GM12878 (cell line): ENCODE measurements at regions not wholly inside any gene's neighbourhood (a gene's known extent, or its start where the extent isn't known, plus 50 kb on each side); places are given as distances from the start of the nearest gene placed in this dataset.

Experiments
- CHD2 ChIP-seq: IDR thresholded peaks from 2 replicates; pipeline ENCODE4 v1.6.1; 2011; ENCODE audit warnings: low read depth, low read length, improper control_type of control experiment, borderline replicate concordance
- CTCF ChIP-seq, 3 experiments: IDR thresholded peaks in 2 of 3; conservative IDR thresholded peaks in 1 of 3; 2 replicates each; pipeline ENCODE4 v1.5.1; 2011; ENCODE audit warnings: low read depth in 3 of 3, low read length in 3 of 3, mild to moderate bottlenecking in 3 of 3, control low read depth in 2 of 3, moderate library complexity in 2 of 3, inconsistent platforms in 1 of 3, mixed read lengths in 1 of 3; ENCODE audit not compliant: control insufficient read depth in 2 of 3, insufficient read depth in 1 of 3; ENCODE audit errors: extremely low read depth in 1 of 3
- DPF2 ChIP-seq: fragments of 450-650 bp; IDR thresholded peaks from 2 replicates; pipeline ENCODE4 v1.6.1; 2017; ENCODE audit warnings: mild to moderate bottlenecking
- EZH2 ChIP-seq: IDR thresholded peaks from 2 replicates; pipeline ENCODE4 v1.6.1; 2012; ENCODE audit warnings: low read depth, mild to moderate bottlenecking, control low read depth, inconsistent platforms, low read length, borderline replicate concordance; ENCODE audit not compliant: control insufficient read depth
- JUNB ChIP-seq: IDR thresholded peaks from 2 replicates; pipeline ENCODE4 v1.6.1; 2016; ENCODE audit warnings: antibody characterized with exemption, mild to moderate bottlenecking
- MXI1 ChIP-seq: fragments of 150-350 bp; IDR thresholded peaks from 2 replicates; pipeline ENCODE4 v1.6.1; 2011; ENCODE audit warnings: low read depth, mild to moderate bottlenecking, inconsistent platforms, low read length, improper control_type of control experiment
- RAD21 ChIP-seq: IDR thresholded peaks from 2 replicates; pipeline ENCODE4 v1.6.1; 2011; ENCODE audit warnings: mild to moderate bottlenecking, low read depth, low read length, moderate library complexity; ENCODE audit not compliant: insufficient read depth
- TAF1 ChIP-seq: IDR thresholded peaks from 2 replicates; pipeline ENCODE4 v1.6.1; 2011; ENCODE audit warnings: mild to moderate bottlenecking, low read depth, low read length, borderline replicate concordance
- TCF12 ChIP-seq: IDR thresholded peaks from 2 replicates; pipeline ENCODE4 v1.6.1; 2011; ENCODE audit warnings: low read depth, mild to moderate bottlenecking, low read length
- USF1 ChIP-seq: IDR thresholded peaks from 2 replicates; pipeline ENCODE4 v1.6.1; 2011; ENCODE audit warnings: borderline replicate concordance, low read depth, mild to moderate bottlenecking, moderate library complexity, mixed read lengths, low read length; ENCODE audit not compliant: insufficient read depth; ENCODE audit errors: extremely low read length

GRCh38 chr17:14791221-14791620 is 473.9 kb downstream of the PMP22 start:
- TF ChIP-seq DPF2 (no peak), MXI1 (no peak), RAD21 (no peak), EZH2 (no peak), JUNB (no peak), USF1 (no peak), TAF1 (no peak), CHD2 (no peak), CTCF (IDR thresholded peaks at IDR 0.05 in 2 of 3, conservative IDR thresholded peaks at IDR 0.05 in 1 of 3; ENCODE audit: control insufficient read depth in 2 of 3, extremely low read depth in 1 of 3, insufficient read depth in 1 of 3, low read depth in 3 of 3, low read length in 3 of 3) (no peak), TCF12 (no peak)
